Activated naive CD4-positive, alpha-beta T cell treated with anti-CD3 and anti-CD28 coated beads, Interleukin-2, amount 10 ng/mL, durations not matched to agents 7 days and 5 days (primary cell): ENCODE measurements at regions not wholly inside any gene's neighbourhood (a gene's known extent, or its start where the extent isn't known, plus 50 kb on each side); places are given as distances from the start of the nearest gene placed in this dataset.

Source experiments
- CTCF ChIA-PET: fragments of 350-600 bp; sonication (Branson Sonifier 250); formaldehyde crosslinking; loops from one replicate; lab custom pipeline; 2021; ENCODE audit warnings: antibody characterized with exemption; lab: Charles Lee
- DNase-seq: peaks from one replicate; pipeline ENCODE4 v3.0.0-alpha.2; 2020
- H3K27ac Mint-ChIP-seq: one replicate; pipeline ENCODE4 v1.8.0; 2021; ENCODE audit warnings: mild to moderate bottlenecking, moderate library complexity, mixed read lengths
- H3K27me3 Mint-ChIP-seq: one replicate; pipeline ENCODE4 v1.8.0; 2021; ENCODE audit warnings: mild to moderate bottlenecking, mixed read lengths
- H3K36me3 Mint-ChIP-seq: one replicate; pipeline ENCODE4 v1.8.0; 2021; ENCODE audit warnings: mixed read lengths
- H3K4me1 Mint-ChIP-seq: one replicate; pipeline ENCODE4 v1.8.0; 2021; ENCODE audit warnings: mixed read lengths
- H3K4me3 Mint-ChIP-seq: one replicate; pipeline ENCODE4 v1.8.0; 2021; ENCODE audit warnings: mild to moderate bottlenecking, moderate library complexity, mixed read lengths
- H3K9me3 Mint-ChIP-seq: one replicate; pipeline ENCODE4 v1.8.0; 2021; ENCODE audit warnings: mixed read lengths

DNA sequence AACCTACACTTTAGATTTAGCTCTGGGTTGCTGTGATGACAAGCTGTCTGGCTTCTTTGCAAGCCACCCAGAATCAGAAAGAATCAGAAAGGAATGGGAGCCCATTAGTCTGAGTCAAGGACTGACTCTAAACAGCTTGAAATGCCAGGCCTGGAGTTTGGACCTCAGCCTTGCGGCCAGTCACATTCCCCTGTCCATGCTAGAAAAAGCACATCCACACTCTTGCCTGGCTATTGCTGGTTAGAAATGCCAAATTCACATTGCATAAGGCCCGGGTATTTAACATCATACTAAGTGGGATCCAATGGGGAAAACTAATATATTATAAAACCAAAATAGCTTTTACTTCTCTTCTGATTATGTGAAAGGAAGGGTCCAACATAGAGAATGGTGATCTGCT, 756.8 kb upstream of the KLHL29 start:
- H3K4me3 Mint-ChIP-seq: no peak overlapping the region
- CTCF ChIA-PET: no interaction called here
- no peaks in the 10 kb centered on the region for H3K4me1 Mint-ChIP-seq

DNA sequence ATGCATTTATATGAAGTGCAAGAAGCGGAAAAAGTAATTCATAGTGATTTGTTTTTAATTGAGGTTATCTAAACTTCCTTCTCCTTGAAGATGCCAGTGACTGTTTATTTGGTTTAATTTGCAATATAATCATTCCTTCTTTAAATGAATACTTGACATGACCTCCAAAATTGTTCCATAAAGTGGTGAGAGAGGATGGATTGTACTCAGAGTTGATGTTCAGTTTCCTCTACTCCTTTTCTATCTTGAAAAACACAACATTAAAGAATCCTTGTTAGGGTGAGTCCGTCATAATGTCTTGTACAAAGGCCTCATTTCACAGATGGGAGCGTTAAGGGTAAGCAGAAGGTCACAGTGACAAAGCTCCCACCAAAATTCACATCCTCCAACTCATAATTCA, 756.1 kb upstream of the KLHL29 start:
- no peak overlapping the region for H3K27ac Mint-ChIP-seq
- H3K4me1 Mint-ChIP-seq: no peaks in the 10 kb centered on the region
- DNase-seq: no peak
- no peaks in the 10 kb centered on the region for H3K27me3 Mint-ChIP-seq
- CTCF ChIA-PET: no interaction called here
- no peaks in the 10 kb centered on the region for H3K36me3 Mint-ChIP-seq
- H3K4me3 Mint-ChIP-seq: no peak overlapping the region
- H3K9me3 Mint-ChIP-seq: peaks cover 6% of the 10 kb centered on the region

More for the DNA sequence above, 756.8 kb upstream of the KLHL29 start:
- Mint-ChIP-seq H3K36me3 (no peaks in the 10 kb centered on the region), H3K9me3 (peaks cover 6% of the 10 kb centered on the region), H3K27me3 (no peaks in the 10 kb centered on the region), H3K27ac (no peak overlapping the region)
- no peak for DNase-seq

DNA sequence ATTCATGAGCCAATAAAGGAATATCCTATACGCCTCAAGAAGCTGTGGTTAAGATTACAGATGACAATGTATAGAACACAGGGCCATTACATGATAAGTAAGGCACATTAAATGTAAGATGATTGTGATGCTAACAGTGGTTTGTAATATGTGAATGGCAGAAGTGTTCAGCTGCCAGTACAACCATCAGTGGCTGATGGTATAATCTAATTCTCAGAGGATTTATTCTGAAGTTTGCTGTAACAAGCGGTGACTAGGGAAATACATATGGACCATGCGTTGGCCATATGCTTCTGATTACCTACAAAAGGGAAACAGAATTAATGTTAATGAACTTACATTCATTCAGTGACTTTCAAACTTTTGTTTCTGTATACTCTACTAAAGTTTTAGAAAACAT, 750.8 kb upstream of the KLHL29 start:
- Mint-ChIP-seq H3K4me3 (no peak overlapping the region), H3K36me3 (no peaks in the 10 kb centered on the region), H3K9me3 (peaks cover 7% of the 10 kb centered on the region), H3K27me3 (no peaks in the 10 kb centered on the region), H3K4me1 (no peaks in the 10 kb centered on the region), H3K27ac (no peak overlapping the region)
- no peak for DNase-seq
- CTCF ChIA-PET: no interaction called here

DNA sequence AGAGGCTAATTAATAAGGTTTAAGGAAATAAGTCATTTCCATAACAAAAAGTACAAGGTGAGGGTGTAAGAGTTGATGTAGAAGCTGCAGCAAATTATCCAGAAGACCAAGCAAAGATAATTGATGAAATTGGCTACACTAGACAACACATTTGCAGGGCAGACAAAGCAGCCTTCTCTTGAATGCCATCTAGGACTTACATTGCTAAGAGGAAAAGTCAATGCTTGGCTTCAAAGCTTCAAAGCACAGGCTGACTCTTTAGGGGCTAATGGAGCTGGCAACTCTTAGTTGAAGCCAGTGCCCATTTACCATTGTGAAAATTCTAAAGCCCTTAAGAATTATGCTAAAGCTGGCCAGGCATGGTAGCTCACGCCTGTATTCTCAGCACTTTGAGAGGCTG, 728.6 kb upstream of the KLHL29 start:
- no peak for DNase-seq
- CTCF ChIA-PET: no interaction called here

DNA sequence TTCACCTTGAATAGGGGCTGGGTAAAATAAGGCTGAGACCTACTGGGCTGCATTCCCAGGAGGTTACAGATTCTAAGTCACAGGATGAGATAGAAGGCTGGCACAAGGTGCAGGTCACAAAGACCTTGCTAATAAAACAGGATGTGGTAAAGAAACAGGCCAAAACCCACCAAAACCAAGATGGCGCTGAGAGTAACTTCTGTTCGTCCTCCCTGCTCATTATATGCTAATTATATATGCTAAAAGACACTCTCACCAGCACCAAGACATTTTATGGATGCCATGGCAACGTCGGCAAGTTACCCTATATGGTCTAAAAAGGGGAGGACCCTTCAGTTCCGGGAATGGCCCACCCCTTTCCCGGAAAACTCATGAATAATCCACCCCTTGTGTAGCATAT, 711.5 kb upstream of the KLHL29 start:
- Mint-ChIP-seq H3K9me3 (peaks cover 2% of the 10 kb centered on the region), H3K27me3 (no peaks in the 10 kb centered on the region), H3K4me1 (no peaks in the 10 kb centered on the region), H3K4me3 (no peak overlapping the region), H3K36me3 (no peaks in the 10 kb centered on the region), H3K27ac (no peak overlapping the region)
- DNase-seq: no peak
- CTCF ChIA-PET: no interaction called here

More for the DNA sequence above, 728.6 kb upstream of the KLHL29 start:
- no peaks in the 10 kb centered on the region for H3K4me1 Mint-ChIP-seq
- H3K36me3 Mint-ChIP-seq: no peaks in the 10 kb centered on the region
- peaks cover 5% of the 10 kb centered on the region for H3K9me3 Mint-ChIP-seq
- no peak overlapping the region for H3K27ac Mint-ChIP-seq
- H3K4me3 Mint-ChIP-seq: no peak overlapping the region
- no peaks in the 10 kb centered on the region for H3K27me3 Mint-ChIP-seq

DNA sequence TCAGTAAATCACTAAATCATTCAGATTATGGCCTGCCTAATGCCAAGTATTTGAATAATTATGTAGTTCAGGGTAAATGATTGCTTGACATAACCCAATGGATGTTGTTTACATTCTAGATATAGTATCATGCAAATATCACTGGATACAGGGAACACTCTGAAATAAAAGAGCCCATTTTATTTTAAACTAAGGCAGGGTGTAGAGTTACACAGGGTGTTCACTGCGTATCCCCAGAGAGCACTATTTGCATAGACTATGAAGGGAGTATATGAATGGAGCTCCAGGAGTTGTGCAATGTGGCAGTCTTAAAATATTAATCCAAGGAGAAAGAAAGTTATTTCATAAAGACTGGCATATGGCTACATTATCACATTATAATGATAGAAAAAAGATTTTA, 701.1 kb upstream of the KLHL29 start:
- Mint-ChIP-seq H3K27me3 (no peaks in the 10 kb centered on the region), H3K4me3 (no peak overlapping the region), H3K9me3 (peaks cover 2% of the 10 kb centered on the region), H3K27ac (no peak overlapping the region), H3K36me3 (no peaks in the 10 kb centered on the region), H3K4me1 (no peaks in the 10 kb centered on the region)
- CTCF ChIA-PET: no interaction called here
- DNase-seq: no peak

DNA sequence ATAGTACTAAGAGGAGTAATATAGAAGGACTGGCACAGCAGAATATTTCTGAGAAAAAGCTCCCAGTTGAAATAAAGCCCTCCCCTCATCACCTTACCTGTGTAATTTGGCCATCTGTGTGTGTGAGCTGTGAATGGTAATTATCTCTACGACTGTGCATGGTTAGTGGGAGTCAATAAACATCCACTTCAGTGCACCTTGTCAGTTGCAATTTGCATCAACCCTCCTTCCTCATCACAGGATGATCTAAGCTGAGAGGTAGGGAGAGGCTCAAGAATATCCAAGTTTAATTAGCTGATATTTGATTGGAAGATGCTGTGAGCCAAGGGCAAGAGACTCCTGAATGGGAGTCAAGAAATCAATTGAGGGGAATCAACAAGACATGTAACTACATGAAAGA, 694.9 kb upstream of the KLHL29 start:
- Mint-ChIP-seq H3K27me3 (no peaks in the 10 kb centered on the region), H3K4me1 (no peaks in the 10 kb centered on the region), H3K9me3 (peaks cover 5% of the 10 kb centered on the region)

DNA sequence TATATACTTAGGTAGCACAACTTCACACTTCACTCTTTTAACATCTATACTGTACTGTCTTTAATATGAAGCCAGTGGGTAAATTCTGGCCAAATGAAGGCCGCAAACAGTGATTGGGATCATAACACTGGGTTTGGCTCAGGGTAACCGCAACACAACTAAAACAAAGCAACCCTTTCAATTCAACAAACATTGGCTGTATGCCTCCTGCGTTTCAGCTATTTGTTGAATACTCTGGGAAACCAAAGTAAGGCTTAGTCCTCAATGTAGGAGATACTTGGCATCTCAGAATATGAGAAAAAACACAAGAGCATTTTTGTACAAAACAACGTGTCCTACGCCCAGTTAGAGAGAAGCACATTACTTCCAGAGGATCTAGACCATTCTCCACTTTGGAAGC, 693.3 kb upstream of the KLHL29 start:
- Mint-ChIP-seq H3K9me3 (peaks cover 5% of the 10 kb centered on the region), H3K27ac (no peak overlapping the region), H3K4me3 (no peak overlapping the region), H3K27me3 (no peaks in the 10 kb centered on the region), H3K4me1 (no peaks in the 10 kb centered on the region), H3K36me3 (no peaks in the 10 kb centered on the region)
- CTCF ChIA-PET: no interaction called here
- DNase-seq: no peak

More for the DNA sequence above, 694.9 kb upstream of the KLHL29 start:
- no peak overlapping the region for H3K27ac Mint-ChIP-seq
- H3K36me3 Mint-ChIP-seq: no peaks in the 10 kb centered on the region
- DNase-seq: no peak
- CTCF ChIA-PET: no interaction called here
- H3K4me3 Mint-ChIP-seq: no peak overlapping the region

DNA sequence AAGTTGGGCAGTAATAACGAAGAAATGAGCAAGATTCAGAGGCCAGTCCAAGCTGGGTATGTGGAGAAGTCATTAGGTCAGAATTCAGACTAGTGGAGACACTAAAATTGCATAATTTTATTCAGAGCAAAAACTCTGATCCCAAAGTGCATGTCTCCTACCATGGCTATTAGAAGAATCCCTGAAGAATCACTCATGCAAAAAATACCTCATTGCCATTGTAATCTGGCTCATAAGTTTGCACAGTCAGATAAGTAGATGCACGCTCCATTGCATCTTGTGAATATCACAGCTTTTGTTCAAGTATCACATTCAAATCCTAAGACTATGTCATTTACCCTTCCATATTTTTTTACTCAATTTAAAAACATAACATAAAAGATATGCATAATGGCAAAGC, 692.2 kb upstream of the KLHL29 start:
- DNase-seq: no peak
- Mint-ChIP-seq H3K4me1 (no peaks in the 10 kb centered on the region), H3K36me3 (no peaks in the 10 kb centered on the region), H3K27ac (no peak overlapping the region), H3K9me3 (peaks cover 5% of the 10 kb centered on the region), H3K4me3 (no peak overlapping the region), H3K27me3 (no peaks in the 10 kb centered on the region)
- CTCF ChIA-PET: no interaction called here

DNA sequence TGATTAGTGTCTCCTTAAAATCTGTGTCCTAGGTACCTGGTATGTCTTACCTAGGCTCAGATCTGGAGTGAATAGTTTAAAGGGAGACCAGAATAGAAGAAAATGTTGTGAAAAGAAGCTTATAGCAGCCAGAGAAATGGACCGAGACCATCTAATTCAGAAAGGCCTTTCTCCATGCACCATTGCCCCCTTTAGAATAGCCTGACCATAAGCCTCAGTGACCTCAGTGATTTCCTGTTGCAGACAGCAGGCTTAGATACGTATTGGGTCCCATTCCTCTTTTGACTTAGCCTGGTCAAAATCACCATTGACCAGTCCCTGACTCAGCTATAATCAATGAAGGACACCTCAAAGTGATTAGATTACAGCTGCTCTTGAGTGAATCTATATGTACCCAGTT, 690.7 kb upstream of the KLHL29 start:
- Mint-ChIP-seq H3K27me3 (no peaks in the 10 kb centered on the region), H3K4me1 (no peaks in the 10 kb centered on the region)

DNA sequence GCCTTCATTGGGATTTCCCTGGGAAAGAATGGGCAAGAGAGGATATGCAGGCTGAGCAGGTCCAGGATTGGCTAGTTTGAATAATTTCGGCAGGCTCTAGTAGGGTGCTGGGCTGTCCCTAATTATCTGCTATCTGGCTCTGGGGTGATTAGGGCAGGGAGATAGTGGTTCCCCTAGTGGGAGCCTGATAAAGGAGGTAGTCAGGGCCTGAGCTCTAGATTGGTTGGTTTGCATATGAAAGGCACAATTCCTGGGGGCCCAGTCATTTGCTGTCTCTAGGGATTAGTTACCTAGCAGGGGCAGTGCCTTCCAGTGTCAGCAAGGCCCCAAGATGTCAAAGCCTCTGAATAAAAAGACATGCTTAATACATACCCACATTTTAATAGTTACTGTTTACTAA, 690.1 kb upstream of the KLHL29 start:
- H3K36me3 Mint-ChIP-seq: no peaks in the 10 kb centered on the region
- no peak for DNase-seq
- H3K4me3 Mint-ChIP-seq: no peak overlapping the region
- H3K27ac Mint-ChIP-seq: no peak overlapping the region
- CTCF ChIA-PET: no interaction called here
- H3K9me3 Mint-ChIP-seq: peaks cover 2% of the 10 kb centered on the region
- no peaks in the 10 kb centered on the region for H3K27me3 Mint-ChIP-seq
- no peaks in the 10 kb centered on the region for H3K4me1 Mint-ChIP-seq

More for the DNA sequence above, 690.7 kb upstream of the KLHL29 start:
- H3K36me3 Mint-ChIP-seq: no peaks in the 10 kb centered on the region
- peaks cover 2% of the 10 kb centered on the region for H3K9me3 Mint-ChIP-seq
- H3K4me3 Mint-ChIP-seq: no peak overlapping the region
- no peak for DNase-seq
- no peak overlapping the region for H3K27ac Mint-ChIP-seq
- CTCF ChIA-PET: no interaction called here

DNA sequence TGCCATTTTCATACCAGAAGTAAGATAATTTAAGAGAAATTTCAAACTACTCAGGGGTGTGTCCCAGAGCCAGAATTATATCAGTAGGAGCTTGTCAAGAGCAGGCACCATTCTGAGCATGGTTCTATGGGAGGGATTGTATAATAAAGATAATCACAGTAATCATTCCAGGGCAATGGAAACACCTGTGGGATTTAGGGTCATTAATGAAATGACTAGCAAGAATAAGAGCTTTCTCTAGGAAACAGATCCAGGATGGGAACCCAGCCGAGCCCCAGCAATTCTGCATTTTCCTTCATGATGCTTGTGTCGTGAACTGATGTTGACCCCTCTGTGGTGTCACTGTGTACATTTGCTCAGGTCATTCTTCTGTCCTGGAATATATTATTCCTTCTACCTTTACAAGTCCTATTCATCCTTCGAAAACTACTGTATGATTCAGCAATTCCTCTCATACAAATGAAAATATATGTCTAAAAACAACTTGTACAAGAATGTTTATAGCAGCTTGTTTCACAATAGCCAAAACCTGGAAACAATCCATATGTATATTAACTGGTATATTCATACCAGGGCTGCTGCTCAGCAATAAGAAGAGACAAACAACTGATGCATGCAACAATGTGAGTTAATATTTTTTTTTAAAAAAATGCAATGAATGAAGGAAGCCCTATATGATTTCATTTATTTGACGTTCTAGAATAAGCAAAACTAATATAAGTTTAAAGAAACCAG, 687.8 kb upstream of the KLHL29 start:
- CTCF ChIA-PET: no interaction called here
- Mint-ChIP-seq H3K27me3 (no peaks in the 10 kb centered on the region), H3K9me3 (no peaks in the 10 kb centered on the region), H3K36me3 (no peaks in the 10 kb centered on the region), H3K4me1 (no peaks in the 10 kb centered on the region), H3K27ac (no peak overlapping the region), H3K4me3 (no peak overlapping the region)
- DNase-seq: no peak

DNA sequence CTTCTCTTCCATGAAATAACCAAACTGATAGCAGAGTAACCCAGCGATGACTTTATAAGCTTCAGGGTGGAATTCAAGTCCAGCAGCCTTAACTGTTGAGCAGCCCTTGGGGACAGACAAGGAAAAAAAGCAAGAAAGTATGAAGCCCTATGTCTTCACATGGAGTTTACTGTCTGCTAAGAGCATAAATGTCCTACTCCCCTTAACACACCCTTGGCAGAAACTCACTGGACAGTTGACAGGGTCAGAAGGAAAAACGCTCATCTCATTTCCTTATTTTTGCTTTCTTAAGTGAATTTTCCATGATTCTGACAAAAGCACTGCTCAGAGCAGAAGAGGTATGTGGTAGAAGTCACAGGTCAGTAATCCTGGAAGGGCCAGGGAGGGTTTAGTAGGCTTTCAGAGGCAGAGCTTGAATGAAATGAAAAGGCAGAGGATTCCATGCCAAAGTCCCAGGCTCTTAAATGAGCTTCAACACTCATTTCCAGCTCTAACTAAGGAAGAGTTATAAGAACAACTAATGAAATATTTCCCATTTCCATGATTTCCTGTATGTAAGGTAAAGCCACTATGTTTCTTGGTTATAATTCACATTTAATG, 683.3 kb upstream of the KLHL29 start:
- DNase-seq: no peak
- H3K4me1 Mint-ChIP-seq: no peaks in the 10 kb centered on the region
- no peak overlapping the region for H3K4me3 Mint-ChIP-seq
- H3K9me3 Mint-ChIP-seq: peaks cover 4% of the 10 kb centered on the region
- H3K27me3 Mint-ChIP-seq: no peaks in the 10 kb centered on the region
- CTCF ChIA-PET: no interaction called here
- H3K36me3 Mint-ChIP-seq: no peaks in the 10 kb centered on the region
- H3K27ac Mint-ChIP-seq: no peak overlapping the region

DNA sequence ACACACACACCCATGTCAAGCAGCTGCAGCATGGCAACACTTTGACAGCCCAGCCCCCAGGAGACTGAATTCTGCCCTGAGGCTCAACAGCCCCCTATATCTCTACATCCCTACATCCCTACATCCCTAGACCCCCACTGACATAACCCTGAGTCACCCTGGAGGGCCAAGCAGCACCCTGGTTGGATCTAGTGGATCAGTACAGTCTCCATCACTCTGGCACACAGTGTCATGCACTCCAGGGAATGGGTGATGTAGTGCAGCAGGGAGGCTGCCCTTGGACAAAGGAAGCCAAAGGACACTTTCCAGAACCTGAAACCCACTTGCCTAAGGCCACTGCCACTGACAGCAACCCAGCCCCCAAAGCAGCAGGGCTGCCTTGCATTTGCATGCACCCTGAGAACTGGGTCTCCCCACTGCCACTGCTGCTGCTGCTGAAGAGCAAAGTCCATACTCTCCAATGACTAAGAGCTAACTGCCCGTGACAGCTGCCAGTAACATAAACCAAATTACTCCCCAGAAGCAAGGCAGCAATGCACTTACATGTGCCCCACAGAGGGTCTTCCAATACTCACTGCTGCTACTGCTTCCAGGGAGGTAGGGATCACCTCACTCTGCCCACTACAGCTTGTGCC, 681.6 kb upstream of the KLHL29 start:
- Mint-ChIP-seq H3K27me3 (no peaks in the 10 kb centered on the region), H3K27ac (no peak overlapping the region), H3K4me3 (no peak overlapping the region), H3K4me1 (no peaks in the 10 kb centered on the region), H3K36me3 (no peaks in the 10 kb centered on the region), H3K9me3 (peaks cover 7% of the 10 kb centered on the region)
- CTCF ChIA-PET: no interaction called here
- DNase-seq: no peak

DNA sequence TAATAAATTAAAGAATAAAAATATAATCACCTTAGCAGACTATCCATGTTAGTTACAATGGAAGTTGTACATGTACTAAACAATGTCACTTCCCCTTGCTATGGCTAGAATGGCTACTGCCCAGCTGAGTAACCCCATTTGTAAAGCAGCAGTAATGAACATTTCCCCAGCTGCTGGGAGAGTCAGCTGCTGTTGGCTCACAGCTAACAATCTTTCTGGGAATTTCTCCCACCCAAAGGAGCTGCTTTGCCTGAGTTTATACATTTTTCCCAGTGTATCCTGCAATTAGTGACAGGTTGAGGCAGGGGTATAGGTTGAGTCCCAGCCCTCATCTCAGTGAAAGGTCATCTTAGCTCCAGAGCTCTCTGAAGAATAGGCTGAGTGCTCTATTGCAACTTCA, 665.6 kb upstream of the KLHL29 start:
- no peaks in the 10 kb centered on the region for H3K36me3 Mint-ChIP-seq
- no peaks in the 10 kb centered on the region for H3K4me1 Mint-ChIP-seq
- DNase-seq: no peak
- no peak overlapping the region for H3K4me3 Mint-ChIP-seq
- H3K27ac Mint-ChIP-seq: no peak overlapping the region
- no peaks in the 10 kb centered on the region for H3K27me3 Mint-ChIP-seq
- H3K9me3 Mint-ChIP-seq: peaks cover 22% of the 10 kb centered on the region
- CTCF ChIA-PET: no interaction called here
